Endothelial cell of umbilical vein (primary cell): ENCODE measurements at regions not wholly inside any gene's neighbourhood (a gene's known extent, or its start where the extent isn't known, plus 50 kb on each side); places are given as distances from the start of the nearest gene placed in this dataset.

Source experiments
- BruUV-seq: library from RNA; stranded (reverse); fragments of 400-500 nt; replicated peaks from 2 replicates; lab custom pipeline; 2021; lab: Mats Ljungman, UMichigan
- CTCF ChIA-PET: fragments of 300-600, 350-600 bp; sonication (Branson Sonifier 250); formaldehyde crosslinking; loops from one replicate; lab custom pipeline; 2021; ENCODE audit warnings: antibody characterized with exemption, inconsistent platforms; lab: Charles Lee
- POLR2A ChIA-PET: fragments of 300-600, 350-600 bp; sonication (Branson Sonifier 250); formaldehyde crosslinking; loops from one replicate; lab custom pipeline; 2021; ENCODE audit warnings: antibody characterized with exemption, inconsistent platforms; lab: Charles Lee
- DNase-seq: peaks from one replicate; pipeline ENCODE4 v3.0.0-alpha.2; 2011; ENCODE audit warnings: low read depth, low spot score
- FAIRE-seq: peaks from 2 replicates; lab custom pipeline; 2011; peaks lifted over from hg19 to GRCh38; lab: Jason Lieb, UNC
- H2AFZ ChIP-seq: 2 replicates; pipeline ENCODE4 v1.6.0; 2012; ENCODE audit warnings: low read depth, low read length, control low read depth, inconsistent platforms
- H3K27ac ChIP-seq: 2 replicates; pipeline ENCODE4 v1.5.1; 2011; ENCODE audit warnings: low read depth, mild to moderate bottlenecking, control low read depth, low read length, moderate library complexity; ENCODE audit not compliant: insufficient read depth
- H3K27me3 ChIP-seq, 2 experiments: 2 replicates each; pipeline versions ENCODE4 v1.6.0 to v1.6.1; 2011; ENCODE audit warnings: low read length in 2 of 2, mixed read lengths in 1 of 2; ENCODE audit not compliant: control insufficient read depth in 2 of 2, insufficient read depth in 2 of 2
- H3K36me3 ChIP-seq, 2 experiments: 2 replicates in 1 of 2; 3 replicates in 1 of 2; pipeline ENCODE4 v1.5.1; 2011; ENCODE audit warnings: low read length in 2 of 2, mild to moderate bottlenecking in 1 of 2, moderate library complexity in 1 of 2; ENCODE audit not compliant: control insufficient read depth in 2 of 2, insufficient read depth in 2 of 2; ENCODE audit errors: extremely low read depth in 1 of 2
- H3K4me1 ChIP-seq: 3 replicates; pipeline ENCODE4 v1.5.1; 2011; ENCODE audit warnings: mild to moderate bottlenecking, low read length; ENCODE audit not compliant: control insufficient read depth, insufficient read depth; ENCODE audit errors: extremely low read depth
- H3K4me2 ChIP-seq: 2 replicates; pipeline ENCODE4 v1.6.1; 2011; ENCODE audit warnings: low read length, control low read depth, mixed read lengths; ENCODE audit not compliant: insufficient read depth
- H3K4me3 ChIP-seq, 3 experiments: fragments of 200-600 bp in 1 of 3; sonication (generic), shearing (Covaris generic) in 1 of 3; replicated peaks in 1 of 3; 2 replicates each; pipeline ENCODE4 v1.5.1; 2011 to 2016; ENCODE audit warnings: control low read depth in 3 of 3, low read length in 3 of 3, mild to moderate bottlenecking in 2 of 3, inconsistent platforms in 1 of 3, low read depth in 1 of 3, moderate library complexity in 1 of 3; ENCODE audit not compliant: insufficient read depth in 1 of 3
- H3K79me2 ChIP-seq: 2 replicates; pipeline ENCODE4 v1.6.0; 2012; ENCODE audit warnings: low read length, inconsistent platforms; ENCODE audit not compliant: control insufficient read depth, insufficient read depth
- H3K9ac ChIP-seq: replicated peaks from 2 replicates; pipeline ENCODE3; 2011; ENCODE audit warnings: low read length, control low read depth; ENCODE audit not compliant: insufficient read depth; ENCODE audit errors: extremely low read depth
- H3K9me1 ChIP-seq: replicated peaks from 3 replicates; pipeline ENCODE4 v1.6.0; 2011; ENCODE audit warnings: mild to moderate bottlenecking, low read length; ENCODE audit not compliant: control insufficient read depth, insufficient read depth; ENCODE audit errors: extremely low read depth
- H3K9me3 ChIP-seq: replicated peaks from 2 replicates; pipeline ENCODE4 v1.5.1; 2012; ENCODE audit warnings: low read length, inconsistent platforms; ENCODE audit not compliant: control insufficient read depth, insufficient read depth
- H4K20me1 ChIP-seq: replicated peaks from 2 replicates; pipeline ENCODE3; 2011; ENCODE audit warnings: mild to moderate bottlenecking, low read length; ENCODE audit not compliant: control insufficient read depth, insufficient read depth; ENCODE audit errors: extremely low read depth
- CTCF ChIP-seq, 2 donors: IDR thresholded peaks; 1 replicate in 1 of 2; 2 replicates in 1 of 2; pipeline ENCODE4 v1.5.1; 2011; ENCODE audit warnings: low read length in 2 of 2, mild to moderate bottlenecking in 2 of 2, moderate library complexity in 2 of 2, control low read depth in 1 of 2, inconsistent platforms in 1 of 2, low read depth in 1 of 2; ENCODE audit not compliant: insufficient read depth in 1 of 2; ENCODE audit errors: extremely low read depth in 1 of 2
- EZH2 ChIP-seq: IDR thresholded peaks from 2 replicates; pipeline ENCODE4 v1.6.1; 2012; ENCODE audit warnings: borderline replicate concordance, low read depth, mild to moderate bottlenecking, moderate library complexity, low read length, inconsistent platforms; ENCODE audit not compliant: severe bottlenecking
- FOS ChIP-seq: IDR thresholded peaks from 2 replicates; pipeline ENCODE4 v1.6.1; 2011; ENCODE audit warnings: mild to moderate bottlenecking, low read length, moderate library complexity, borderline replicate concordance; ENCODE audit not compliant: insufficient read depth
- GATA2 ChIP-seq: IDR thresholded peaks from 2 replicates; pipeline ENCODE4 v1.7.0; 2011; ENCODE audit warnings: low read depth, mild to moderate bottlenecking, moderate library complexity, mixed read lengths, low read length; ENCODE audit not compliant: insufficient read length, insufficient read depth
- JUN ChIP-seq: IDR thresholded peaks from 2 replicates; pipeline ENCODE4 v1.6.1; 2011; ENCODE audit warnings: borderline replicate concordance, low read depth; ENCODE audit not compliant: insufficient read length, insufficient read depth
- MYC ChIP-seq: IDR thresholded peaks from one replicate; pipeline ENCODE4 v1.6.1; 2011; ENCODE audit warnings: mild to moderate bottlenecking, low read depth, low read length
- POLR2A ChIP-seq: IDR thresholded peaks from 2 replicates; pipeline ENCODE4 v1.6.1; 2012; ENCODE audit warnings: low read depth, mild to moderate bottlenecking, control low read depth, low read length
- POLR2AphosphoS5 ChIP-seq: IDR thresholded peaks from 2 replicates; pipeline ENCODE4 v1.6.1; 2012; ENCODE audit warnings: low read depth, mild to moderate bottlenecking, control low read depth, low read length, moderate library complexity; ENCODE audit not compliant: insufficient read depth
- dilution Hi-C: fragments of 300-500 bp; cut with MboI; formaldehyde crosslinking; loops from one replicate; pipeline ENCODE4 v1.15.0; 2019; ENCODE audit warnings: low sequenced_read_pairs; ENCODE audit not compliant: extremely low pct_ligation_motif_present
- intact Hi-C: fragments of 100-400 bp; cut with micrococcal nuclease; formaldehyde crosslinking; loops from one replicate; pipeline ENCODE4 v1.10.0; 2022
- TF ChIP-seq, protein P1 (sequence below): IDR thresholded peaks from 2 replicates; pipeline ENCODE4 v1.6.1; 2011; ENCODE audit not compliant: insufficient read depth, insufficient read length

- ChIA-PET CTCF (interaction anchor here (0.8 kb wide), 1 partner anchor 398 kb away, joined by 3 read pairs; no protein-coding TSS in a partner anchor), POLR2A (no interaction called here)
- DNase-seq (no peak), FAIRE-seq (no peak)
- no peaks in the 10 kb centered on the region for H3K9me1 ChIP-seq
- no peaks in the 10 kb centered on the region for H3K27me3 ChIP-seq
- BruUV-seq, result no TSS peak
- H2AFZ ChIP-seq, result no peak overlapping the region
- TF ChIP-seq GATA2 (no peak), EZH2 (no peak), FOS (no peak), JUN (no peak), MYC (no peak), POLR2AphosphoS5 (no peak), POLR2A (no peak), CTCF (IDR thresholded peaks at IDR 0.05; ENCODE audit: extremely low read depth in 1 of 2, insufficient read depth in 1 of 2, low read depth in 1 of 2, low read length in 2 of 2) (no peak)
- TF ChIP-seq, protein P1, sequence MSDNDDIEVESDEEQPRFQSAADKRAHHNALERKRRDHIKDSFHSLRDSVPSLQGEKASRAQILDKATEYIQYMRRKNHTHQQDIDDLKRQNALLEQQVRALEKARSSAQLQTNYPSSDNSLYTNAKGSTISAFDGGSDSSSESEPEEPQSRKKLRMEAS, result no peak
- H3K36me3 ChIP-seq, result no peaks in the 10 kb centered on the region
- no peak overlapping the region for H3K27ac ChIP-seq
- no peaks in the 10 kb centered on the region for H4K20me1 ChIP-seq
- no peak overlapping the region for H3K4me3 ChIP-seq
- H3K9ac ChIP-seq, result no peak overlapping the region
- no peaks in the 10 kb centered on the region for H3K4me1 ChIP-seq
- no peak overlapping the region for H3K4me2 ChIP-seq
- dilution Hi-C loops, result no loop called here
- H3K79me2 ChIP-seq, result no peaks in the 10 kb centered on the region
- no peaks in the 10 kb centered on the region for H3K9me3 ChIP-seq
- intact Hi-C loops, result no loop called here
These were observed 264.3 kb upstream of the FOXN3 start for GRCh38 chr14:89681086-89682018.
